ENCODE measurements at regions not wholly inside any gene's neighbourhood (a gene's known extent, or its start where the extent isn't known, plus 50 kb on each side); places are given as distances from the start of the nearest gene placed in this dataset.

DNA sequence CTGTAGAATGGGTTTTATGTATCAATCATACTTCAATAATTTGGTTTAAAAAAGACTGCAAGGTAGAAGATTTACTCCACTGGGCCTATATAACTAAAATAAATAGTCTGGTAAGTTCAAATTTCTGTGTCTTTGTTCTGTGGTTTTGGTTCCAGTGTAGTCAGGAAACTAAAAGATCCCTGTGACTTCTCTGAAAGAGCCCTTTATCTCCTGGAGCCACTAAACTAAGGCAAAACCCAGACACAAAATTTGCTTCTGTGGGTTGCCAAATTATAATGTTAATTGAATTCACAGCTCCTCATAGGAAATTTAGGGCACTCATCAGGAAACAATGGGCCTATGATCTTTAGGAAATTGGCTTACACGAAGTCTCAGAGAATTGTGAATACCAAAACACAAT is 1038.4 kb downstream of the GALC start:
- no peak for TF ChIP-seq POLR2A (IDR thresholded peaks at IDR 0.05; ENCODE audit: low read depth)
- TF ChIP-seq CTCF (IDR thresholded peaks at IDR 0.05), result no peak
